HG03060 (cell line): ENCODE measurements at regions not wholly inside any gene's neighbourhood (a gene's known extent, or its start where the extent isn't known, plus 50 kb on each side); places are given as distances from the start of the nearest gene placed in this dataset.

ENCODE experiments used
- ATAC-seq: cut with Tn5 transposase; IDR thresholded peaks from one replicate; pipeline ENCODE4 v1.9.1; 2021; ENCODE audit warnings: low read depth, moderate number of reproducible peaks; ENCODE audit not compliant: unreplicated experiment

DNA sequence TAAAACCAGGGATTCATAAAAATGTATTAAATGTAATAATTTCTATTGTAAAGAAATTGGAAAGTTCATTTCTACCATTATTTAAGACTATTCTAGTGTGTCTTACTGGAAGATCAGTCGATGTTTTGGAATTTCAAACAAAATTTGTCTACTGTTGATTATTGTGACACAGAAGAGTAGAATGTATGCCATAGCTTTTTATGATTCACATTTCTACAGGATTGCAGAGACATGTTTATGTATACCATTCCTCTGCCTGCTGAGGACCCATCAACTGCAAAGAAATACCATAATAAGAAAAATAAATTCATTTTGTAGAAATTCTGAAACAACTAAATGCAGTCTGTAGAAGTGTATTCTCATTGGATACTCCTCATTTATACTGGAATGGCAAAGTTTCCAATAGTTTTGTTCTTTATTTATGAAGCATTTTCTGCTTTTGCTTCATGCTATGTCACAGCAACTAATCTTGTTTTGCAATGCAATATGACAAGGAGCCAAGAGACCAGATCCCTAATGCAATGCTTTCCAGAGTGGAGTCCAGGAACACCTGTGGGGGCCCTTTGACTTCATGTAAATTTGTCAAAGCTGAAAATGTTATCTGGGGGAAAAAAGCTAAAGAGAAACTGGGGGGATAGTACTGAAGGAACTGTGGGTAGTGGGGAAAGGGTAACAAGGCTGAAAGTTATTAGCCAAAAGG, 172.9 kb upstream of the LRIG3 start:
- no peak for ATAC-seq

DNA sequence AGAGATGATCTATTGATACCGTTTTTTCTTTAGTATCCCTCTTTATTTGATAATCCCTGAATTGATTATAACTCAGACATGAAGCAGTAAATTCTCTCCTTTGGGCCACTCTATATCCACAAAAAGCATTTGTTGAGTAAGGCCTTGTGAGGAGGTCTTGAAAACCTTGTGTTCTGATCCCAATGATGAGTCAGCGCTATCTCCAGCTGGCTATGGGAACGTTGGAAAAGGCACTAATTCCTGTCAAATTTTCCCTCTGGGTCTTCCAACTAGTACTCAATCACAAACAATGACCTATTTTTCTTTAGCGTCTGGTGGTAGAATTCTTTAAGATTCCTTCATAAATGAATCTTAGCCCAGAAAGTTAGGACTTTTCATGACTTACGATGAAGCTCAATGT, 168.4 kb upstream of the LRIG3 start:
- ATAC-seq = no peak

DNA sequence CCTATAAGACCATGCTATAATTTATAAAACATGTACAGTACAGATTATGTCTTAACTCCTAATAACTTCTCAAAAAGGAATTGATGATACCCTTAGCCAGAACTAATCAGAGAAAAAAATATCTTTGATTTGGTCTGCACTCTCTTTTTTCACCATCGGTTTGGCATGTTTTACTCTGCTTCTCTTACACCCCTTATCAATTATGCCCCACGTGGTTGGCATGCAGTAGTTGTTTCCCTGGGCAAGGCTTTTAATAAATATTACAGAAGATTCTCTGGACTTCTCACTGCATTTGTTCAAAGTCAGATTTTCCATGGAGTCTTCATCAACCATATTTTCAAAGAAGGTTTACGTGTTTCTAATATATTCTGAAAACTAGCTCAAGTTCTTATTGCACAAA, 167.4 kb upstream of the LRIG3 start:
- ATAC-seq = no peak

GRCh38 chr12:59087077-59087673, 166.9 kb upstream of the LRIG3 start:
- ATAC-seq = no peak

GRCh38 chr12:59086126-59086525, 165.8 kb upstream of the LRIG3 start:
- ATAC-seq = no peak

- ATAC-seq = no peak
Observed at GRCh38 chr12:59085690-59086089, 165.4 kb upstream of the LRIG3 start.

GRCh38 chr12:59084511-59085375, 164.4 kb upstream of the LRIG3 start:
- ATAC-seq = no peak

GRCh38 chr12:59082952-59083351, 162.6 kb upstream of the LRIG3 start:
- ATAC-seq = no peak

DNA sequence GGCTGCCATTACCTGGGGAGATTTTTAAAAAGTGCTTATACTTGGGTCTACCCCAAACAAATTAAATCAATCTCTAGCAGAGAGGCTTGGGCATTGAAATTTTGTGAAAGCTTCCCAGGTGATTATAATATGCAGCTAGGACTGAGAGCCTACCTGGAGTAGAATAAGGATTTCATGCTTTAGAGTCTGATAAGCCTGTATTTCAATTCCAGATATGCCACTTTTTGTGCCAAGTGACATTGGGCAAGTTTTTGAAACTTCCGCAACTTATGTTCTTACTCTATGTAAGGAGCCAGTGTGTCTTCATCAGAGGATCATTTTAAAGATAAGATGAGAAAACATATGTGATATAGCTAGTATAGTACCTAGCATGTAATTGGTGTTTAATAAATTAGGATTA, 159.8 kb upstream of the LRIG3 start:
- ATAC-seq = no peak

- ATAC-seq = no peak
Observed at GRCh38 chr12:59079472-59079871, 159.2 kb upstream of the LRIG3 start.

DNA sequence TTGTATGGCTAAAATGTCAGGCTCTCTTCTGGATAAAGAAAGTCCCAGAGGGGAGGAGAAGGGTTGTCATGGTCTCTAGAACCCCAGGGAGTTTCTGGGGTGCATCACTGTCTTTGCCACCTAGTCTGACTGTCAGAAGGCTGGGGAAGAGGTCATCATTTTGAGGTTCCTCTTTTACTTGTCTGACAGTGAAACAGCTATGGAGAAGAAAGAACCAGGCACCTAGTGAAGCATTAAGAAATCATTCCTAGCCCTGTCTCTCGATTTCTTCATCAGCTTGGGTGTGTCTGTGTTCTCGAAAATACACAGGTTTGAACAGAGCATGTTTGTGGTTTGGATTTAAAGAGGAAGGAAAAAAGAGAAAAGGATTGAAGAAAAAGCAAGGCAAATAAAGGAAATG, 158.7 kb upstream of the LRIG3 start:
- no peak for ATAC-seq

DNA sequence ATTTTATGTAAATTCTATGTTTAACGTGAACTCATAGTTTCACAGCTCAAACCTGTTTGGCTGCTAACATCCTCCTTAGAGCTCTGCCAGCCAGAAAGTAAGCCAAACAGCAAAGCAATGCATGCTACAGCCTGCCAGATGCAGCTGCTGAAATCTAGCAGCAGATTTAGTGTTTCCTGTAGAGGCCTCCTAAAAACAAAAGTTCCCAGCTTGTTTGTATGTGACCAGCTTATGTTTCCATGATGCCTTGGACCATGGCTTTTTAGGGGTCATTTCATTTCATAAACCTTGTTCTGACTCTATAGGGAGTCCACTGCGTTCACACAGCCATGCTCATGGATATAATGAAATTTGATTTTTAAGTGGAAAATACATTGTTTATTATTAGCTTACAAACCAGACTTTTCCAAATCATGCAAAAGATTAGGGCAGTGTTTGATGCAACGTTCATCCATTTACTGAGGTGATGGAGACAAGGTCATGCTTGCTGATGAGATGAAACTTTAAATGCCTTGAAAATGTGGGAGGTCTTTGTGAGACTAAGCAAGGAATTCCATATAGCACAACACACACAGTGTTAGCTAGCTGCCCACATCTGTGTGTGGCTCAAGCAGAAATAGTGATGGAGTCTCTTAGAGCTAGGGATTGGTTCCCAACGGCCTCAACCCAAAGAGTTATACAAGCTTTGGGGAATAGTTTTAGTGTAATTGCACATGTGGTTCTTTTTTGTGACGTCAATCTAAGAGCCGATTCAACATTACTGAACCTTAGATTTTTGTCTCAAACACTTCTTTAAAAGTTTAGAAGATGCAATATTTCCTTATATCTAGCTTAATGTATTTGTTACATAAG, 157.5 kb upstream of the LRIG3 start:
- ATAC-seq = no peak

GRCh38 chr12:59077153-59077552, 156.8 kb upstream of the LRIG3 start:
- no peak for ATAC-seq

- ATAC-seq = no peak
Observed at GRCh38 chr12:59076622-59077021, 156.3 kb upstream of the LRIG3 start.

GRCh38 chr12:59075968-59076490, 155.7 kb upstream of the LRIG3 start:
- no peak for ATAC-seq

GRCh38 chr12:59075141-59075540, 154.8 kb upstream of the LRIG3 start:
- no peak for ATAC-seq

DNA sequence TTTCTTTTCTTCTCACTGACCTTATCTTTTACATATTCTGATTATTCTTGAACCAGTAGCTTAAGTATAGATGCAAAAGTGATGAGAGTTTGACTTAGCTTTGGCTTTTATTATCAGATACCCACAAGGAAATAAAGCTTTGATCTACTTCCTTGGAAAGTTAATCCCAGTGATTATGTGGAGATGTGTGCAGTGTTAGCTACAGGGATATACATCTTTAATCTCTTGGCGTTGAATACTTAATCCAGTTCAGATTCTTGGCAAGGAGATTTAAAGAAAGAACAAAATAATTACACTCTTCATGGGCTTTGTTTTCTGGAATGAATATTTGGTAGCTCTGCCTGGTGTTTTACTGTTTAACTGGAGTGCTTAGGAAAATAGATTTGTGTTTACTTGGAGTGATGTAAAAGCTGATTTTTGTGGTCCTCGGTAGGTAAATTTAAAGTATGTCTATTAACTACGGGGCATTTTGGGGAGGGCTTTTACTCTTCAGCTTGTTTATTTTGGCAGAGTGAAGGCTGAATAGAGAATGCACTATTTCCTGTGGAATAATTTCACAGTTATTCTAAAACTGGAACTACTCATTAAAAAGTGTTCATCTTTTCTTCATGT, 150.1 kb upstream of the LRIG3 start:
- no peak for ATAC-seq

GRCh38 chr12:59069516-59069915, 149.2 kb upstream of the LRIG3 start:
- ATAC-seq = no peak

DNA sequence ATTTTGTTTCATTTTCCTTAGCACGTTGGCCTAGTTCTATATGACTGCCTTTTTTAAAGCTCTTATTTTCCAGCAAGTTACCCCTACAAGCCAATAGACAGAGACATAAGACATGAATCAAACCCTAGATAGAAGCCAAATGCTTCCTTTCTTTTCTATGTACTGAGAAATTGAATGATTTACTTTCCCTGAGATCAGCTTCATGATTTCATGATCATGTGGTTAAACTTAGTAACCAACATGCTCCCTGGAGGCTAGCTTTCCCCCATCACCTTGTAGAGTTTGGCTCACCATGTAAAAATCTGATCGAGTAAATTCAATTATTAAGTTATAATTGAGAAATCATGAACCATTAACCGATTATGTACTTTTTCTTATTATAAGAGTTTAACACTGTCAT, 148.1 kb upstream of the LRIG3 start:
- ATAC-seq = no peak

DNA sequence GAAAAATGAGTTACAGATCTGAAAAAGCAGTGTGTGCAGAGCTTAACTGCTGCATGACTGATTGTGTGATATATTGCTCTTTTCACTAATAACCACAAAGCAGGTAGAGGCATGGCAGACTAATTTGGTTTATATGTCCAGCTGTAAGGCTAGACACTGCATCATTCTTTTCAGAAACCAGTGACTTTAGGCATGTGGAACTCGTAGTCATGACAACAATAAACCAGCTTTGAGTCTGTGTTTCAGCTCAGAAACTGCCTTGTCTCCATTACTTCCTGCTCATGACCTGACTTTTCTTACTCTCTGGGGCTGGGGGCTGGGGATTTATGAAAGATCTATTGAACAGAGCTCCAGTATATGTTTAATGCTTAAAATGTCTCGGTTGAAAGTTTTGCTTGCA, 146.8 kb upstream of the LRIG3 start:
- no peak for ATAC-seq
